Liver (tissue), 8 donors: ENCODE measurements at regions not wholly inside any gene's neighbourhood (a gene's known extent, or its start where the extent isn't known, plus 50 kb on each side); places are given as distances from the start of the nearest gene placed in this dataset.

Source experiments
- DNase-seq: peaks from one replicate; pipeline ENCODE4 v3.0.0-alpha.2; 2017; ENCODE audit warnings: low spot score
- H3K27ac ChIP-seq, 2 donors: one replicate each; pipeline ENCODE4 v1.7.0; 2013; ENCODE audit warnings: inconsistent platforms in 2 of 2, low read length in 2 of 2, control low read depth in 1 of 2, low read depth in 1 of 2, mild to moderate bottlenecking in 1 of 2
- H3K27me3 ChIP-seq, 4 donors: one replicate each; pipeline versions ENCODE4 v1.6.1 to v1.7.0; 2013; ENCODE audit warnings: low read length in 3 of 4, inconsistent platforms in 1 of 4, mild to moderate bottlenecking in 1 of 4, moderate library complexity in 1 of 4; ENCODE audit not compliant: control insufficient read depth in 4 of 4, insufficient read depth in 4 of 4
- H3K36me3 ChIP-seq, 4 donors: one replicate each; pipeline versions ENCODE4 v1.6.1 to v1.7.0; 2013; ENCODE audit warnings: low read length in 3 of 4, mild to moderate bottlenecking in 3 of 4, low read depth in 1 of 4, moderate library complexity in 1 of 4; ENCODE audit not compliant: control insufficient read depth in 4 of 4, insufficient read depth in 3 of 4
- H3K4me1 ChIP-seq, 4 donors: one replicate each; pipeline versions ENCODE4 v1.6.1 to v1.7.0; 2013; ENCODE audit warnings: low read length in 3 of 4, mild to moderate bottlenecking in 3 of 4, moderate library complexity in 1 of 4; ENCODE audit not compliant: control insufficient read depth in 4 of 4, insufficient read depth in 4 of 4
- H3K4me3 ChIP-seq, 3 donors: one replicate each; pipeline versions ENCODE4 v1.6.1 to v1.7.0; 2013; ENCODE audit warnings: low read length in 3 of 3, control low read depth in 1 of 3, low read depth in 1 of 3, mild to moderate bottlenecking in 1 of 3
- H3K9ac ChIP-seq, 2 donors: one replicate each; pipeline ENCODE4 v1.7.0; 2013; ENCODE audit warnings: low read length in 2 of 2, mild to moderate bottlenecking in 2 of 2, moderate library complexity in 2 of 2, control low read depth in 1 of 2, low read depth in 1 of 2
- H3K9me3 ChIP-seq, 4 donors: one replicate each; pipeline versions ENCODE4 v1.6.1 to v1.7.0; 2013; ENCODE audit warnings: low read length in 3 of 4; ENCODE audit not compliant: control insufficient read depth in 4 of 4
- EGR1 ChIP-seq, 2 donors: IDR thresholded peaks; 2 replicates each; pipeline ENCODE4 v1.6.1; 2016 to 2018; ENCODE audit warnings: antibody characterized with exemption in 2 of 2, low read depth in 2 of 2
- FOXA1 ChIP-seq: IDR thresholded peaks from 2 replicates; pipeline ENCODE4 v1.6.1; 2016; ENCODE audit warnings: antibody characterized with exemption
- FOXA2 ChIP-seq: IDR thresholded peaks from 2 replicates; pipeline ENCODE4 v1.6.1; 2016; ENCODE audit warnings: antibody characterized with exemption
- GABPA ChIP-seq, 2 donors: IDR thresholded peaks in 1 of 2; conservative IDR thresholded peaks in 1 of 2; 2 replicates each; pipeline ENCODE4 v1.6.1; 2016; ENCODE audit warnings: antibody characterized with exemption in 2 of 2, mild to moderate bottlenecking in 1 of 2, moderate library complexity in 1 of 2
- HNF4A ChIP-seq, 2 donors: conservative IDR thresholded peaks; 2 replicates each; pipeline ENCODE4 v1.6.1; 2016; ENCODE audit warnings: antibody characterized with exemption in 2 of 2, mild to moderate bottlenecking in 2 of 2
- HNF4G ChIP-seq: IDR thresholded peaks from 2 replicates; pipeline ENCODE4 v1.6.1; 2016; ENCODE audit warnings: antibody characterized with exemption
- JUND ChIP-seq, 2 donors: IDR thresholded peaks; 2 replicates each; pipeline ENCODE4 v1.6.1; 2016; ENCODE audit warnings: antibody characterized with exemption in 2 of 2
- NR2F2 ChIP-seq: IDR thresholded peaks from 2 replicates; pipeline ENCODE4 v1.6.1; 2016; ENCODE audit warnings: antibody characterized with exemption
- RAD21 ChIP-seq, 2 donors: IDR thresholded peaks; 2 replicates each; pipeline ENCODE4 v1.6.1; 2016; ENCODE audit warnings: antibody characterized with exemption in 2 of 2, mild to moderate bottlenecking in 2 of 2
- RXRA ChIP-seq, 2 donors: IDR thresholded peaks; 2 replicates each; pipeline ENCODE4 v1.6.1; 2017 to 2018; ENCODE audit warnings: antibody characterized with exemption in 2 of 2, mild to moderate bottlenecking in 1 of 2
- SP1 ChIP-seq: IDR thresholded peaks from 2 replicates; pipeline ENCODE4 v1.6.1; 2018; ENCODE audit warnings: antibody characterized with exemption, mild to moderate bottlenecking
- TAF1 ChIP-seq: conservative IDR thresholded peaks from 2 replicates; pipeline ENCODE4 v1.6.1; 2016; ENCODE audit warnings: antibody characterized with exemption, mild to moderate bottlenecking
- YY1 ChIP-seq: IDR thresholded peaks from 2 replicates; pipeline ENCODE4 v1.6.1; 2016; ENCODE audit warnings: antibody characterized with exemption, mild to moderate bottlenecking
- WGBS: extraction: QIAGEN DNeasy Blood & Tissue Kit; methylation state at CpG from one replicate; pipeline ENCODE4 v1.1.7; 2013; 5-methylcytosine and 5-hydroxymethylcytosine counted together
- TF ChIP-seq, protein P1 (sequence below): IDR thresholded peaks from 2 replicates; pipeline ENCODE4 v1.6.1; 2016; ENCODE audit warnings: antibody characterized with exemption
- TF ChIP-seq, protein P2 (sequence below): IDR thresholded peaks from 2 replicates; pipeline ENCODE4 v1.6.1; 2016; ENCODE audit warnings: antibody characterized with exemption
- TF ChIP-seq, protein P3 (sequence below): IDR thresholded peaks from 2 replicates; pipeline ENCODE4 v1.6.1; 2016; ENCODE audit warnings: antibody characterized with exemption, mild to moderate bottlenecking
- TF ChIP-seq, protein P4 (sequence below): fragments of 150-350 bp; IDR thresholded peaks from 2 replicates; pipeline ENCODE4 v1.5.1; 2017; ENCODE audit warnings: improper control_type of control experiment, low read depth, low read length; ENCODE audit not compliant: missing input control
- TF ChIP-seq, protein P5 (sequence below): IDR thresholded peaks from 2 replicates; pipeline ENCODE4 v1.6.1; 2016; ENCODE audit warnings: antibody characterized with exemption
- donor health status: healthy.
- donor health status: healthy.
- donor health status: healthy.
- donor health status: healthy.
- donor health status: healthy.

DNA sequence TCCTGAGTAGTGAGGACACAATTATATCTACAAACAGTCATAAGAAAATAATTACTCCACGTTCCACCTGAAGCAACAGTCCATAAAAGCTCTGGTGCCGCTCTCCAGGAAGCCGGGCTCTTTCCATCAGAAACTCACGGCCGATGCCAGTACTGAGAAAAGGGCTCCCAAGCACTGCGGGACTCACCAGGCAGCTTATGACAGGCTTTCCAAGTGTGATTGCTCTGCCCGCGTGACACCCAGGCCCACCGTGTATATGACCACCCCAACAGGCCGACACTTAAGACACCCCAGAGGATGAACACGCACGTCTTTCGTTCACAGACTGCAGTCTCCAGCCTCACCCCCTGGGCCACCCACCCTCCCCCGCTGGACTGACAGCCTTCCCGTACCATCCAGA, 199.0 kb downstream of the UQCRFS1 start:
- Histone ChIP-seq H3K4me3 (no peak overlapping the region), H3K36me3 (no peaks in the 10 kb centered on the region), H3K27ac (no peak overlapping the region), H3K27me3 (no peaks in the 10 kb centered on the region), H3K9me3 (no peaks in the 10 kb centered on the region), H3K4me1 (no peaks in the 10 kb centered on the region), H3K9ac (no peak overlapping the region)
- TF ChIP-seq RXRA (IDR thresholded peaks at IDR 0.05) (no peak), EGR1 (IDR thresholded peaks at IDR 0.05; ENCODE audit: low read depth in 2 of 2) (no peak), SP1 (no peak), YY1 (no peak), FOXA1 (no peak), HNF4A (conservative IDR thresholded peaks at IDR 0.05) (no peak), NR2F2 (no peak), RAD21 (IDR thresholded peaks at IDR 0.05) (no peak), FOXA2 (no peak), TAF1 (no peak), GABPA (IDR thresholded peaks at IDR 0.05 in 1 of 2, conservative IDR thresholded peaks at IDR 0.05 in 1 of 2) (no peak), JUND (IDR thresholded peaks at IDR 0.05) (no peak), HNF4G (no peak)
- TF ChIP-seq, protein P1, sequence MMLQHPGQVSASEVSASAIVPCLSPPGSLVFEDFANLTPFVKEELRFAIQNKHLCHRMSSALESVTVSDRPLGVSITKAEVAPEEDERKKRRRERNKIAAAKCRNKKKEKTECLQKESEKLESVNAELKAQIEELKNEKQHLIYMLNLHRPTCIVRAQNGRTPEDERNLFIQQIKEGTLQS, result no peak
- TF ChIP-seq, protein P2, sequence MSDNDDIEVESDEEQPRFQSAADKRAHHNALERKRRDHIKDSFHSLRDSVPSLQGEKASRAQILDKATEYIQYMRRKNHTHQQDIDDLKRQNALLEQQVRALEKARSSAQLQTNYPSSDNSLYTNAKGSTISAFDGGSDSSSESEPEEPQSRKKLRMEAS, result no peak
- TF ChIP-seq, protein P3, sequence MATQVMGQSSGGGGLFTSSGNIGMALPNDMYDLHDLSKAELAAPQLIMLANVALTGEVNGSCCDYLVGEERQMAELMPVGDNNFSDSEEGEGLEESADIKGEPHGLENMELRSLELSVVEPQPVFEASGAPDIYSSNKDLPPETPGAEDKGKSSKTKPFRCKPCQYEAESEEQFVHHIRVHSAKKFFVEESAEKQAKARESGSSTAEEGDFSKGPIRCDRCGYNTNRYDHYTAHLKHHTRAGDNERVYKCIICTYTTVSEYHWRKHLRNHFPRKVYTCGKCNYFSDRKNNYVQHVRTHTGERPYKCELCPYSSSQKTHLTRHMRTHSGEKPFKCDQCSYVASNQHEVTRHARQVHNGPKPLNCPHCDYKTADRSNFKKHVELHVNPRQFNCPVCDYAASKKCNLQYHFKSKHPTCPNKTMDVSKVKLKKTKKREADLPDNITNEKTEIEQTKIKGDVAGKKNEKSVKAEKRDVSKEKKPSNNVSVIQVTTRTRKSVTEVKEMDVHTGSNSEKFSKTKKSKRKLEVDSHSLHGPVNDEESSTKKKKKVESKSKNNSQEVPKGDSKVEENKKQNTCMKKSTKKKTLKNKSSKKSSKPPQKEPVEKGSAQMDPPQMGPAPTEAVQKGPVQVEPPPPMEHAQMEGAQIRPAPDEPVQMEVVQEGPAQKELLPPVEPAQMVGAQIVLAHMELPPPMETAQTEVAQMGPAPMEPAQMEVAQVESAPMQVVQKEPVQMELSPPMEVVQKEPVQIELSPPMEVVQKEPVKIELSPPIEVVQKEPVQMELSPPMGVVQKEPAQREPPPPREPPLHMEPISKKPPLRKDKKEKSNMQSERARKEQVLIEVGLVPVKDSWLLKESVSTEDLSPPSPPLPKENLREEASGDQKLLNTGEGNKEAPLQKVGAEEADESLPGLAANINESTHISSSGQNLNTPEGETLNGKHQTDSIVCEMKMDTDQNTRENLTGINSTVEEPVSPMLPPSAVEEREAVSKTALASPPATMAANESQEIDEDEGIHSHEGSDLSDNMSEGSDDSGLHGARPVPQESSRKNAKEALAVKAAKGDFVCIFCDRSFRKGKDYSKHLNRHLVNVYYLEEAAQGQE, result no peak
- TF ChIP-seq, protein P4, sequence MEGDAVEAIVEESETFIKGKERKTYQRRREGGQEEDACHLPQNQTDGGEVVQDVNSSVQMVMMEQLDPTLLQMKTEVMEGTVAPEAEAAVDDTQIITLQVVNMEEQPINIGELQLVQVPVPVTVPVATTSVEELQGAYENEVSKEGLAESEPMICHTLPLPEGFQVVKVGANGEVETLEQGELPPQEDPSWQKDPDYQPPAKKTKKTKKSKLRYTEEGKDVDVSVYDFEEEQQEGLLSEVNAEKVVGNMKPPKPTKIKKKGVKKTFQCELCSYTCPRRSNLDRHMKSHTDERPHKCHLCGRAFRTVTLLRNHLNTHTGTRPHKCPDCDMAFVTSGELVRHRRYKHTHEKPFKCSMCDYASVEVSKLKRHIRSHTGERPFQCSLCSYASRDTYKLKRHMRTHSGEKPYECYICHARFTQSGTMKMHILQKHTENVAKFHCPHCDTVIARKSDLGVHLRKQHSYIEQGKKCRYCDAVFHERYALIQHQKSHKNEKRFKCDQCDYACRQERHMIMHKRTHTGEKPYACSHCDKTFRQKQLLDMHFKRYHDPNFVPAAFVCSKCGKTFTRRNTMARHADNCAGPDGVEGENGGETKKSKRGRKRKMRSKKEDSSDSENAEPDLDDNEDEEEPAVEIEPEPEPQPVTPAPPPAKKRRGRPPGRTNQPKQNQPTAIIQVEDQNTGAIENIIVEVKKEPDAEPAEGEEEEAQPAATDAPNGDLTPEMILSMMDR, result no peak
- TF ChIP-seq, protein P5, sequence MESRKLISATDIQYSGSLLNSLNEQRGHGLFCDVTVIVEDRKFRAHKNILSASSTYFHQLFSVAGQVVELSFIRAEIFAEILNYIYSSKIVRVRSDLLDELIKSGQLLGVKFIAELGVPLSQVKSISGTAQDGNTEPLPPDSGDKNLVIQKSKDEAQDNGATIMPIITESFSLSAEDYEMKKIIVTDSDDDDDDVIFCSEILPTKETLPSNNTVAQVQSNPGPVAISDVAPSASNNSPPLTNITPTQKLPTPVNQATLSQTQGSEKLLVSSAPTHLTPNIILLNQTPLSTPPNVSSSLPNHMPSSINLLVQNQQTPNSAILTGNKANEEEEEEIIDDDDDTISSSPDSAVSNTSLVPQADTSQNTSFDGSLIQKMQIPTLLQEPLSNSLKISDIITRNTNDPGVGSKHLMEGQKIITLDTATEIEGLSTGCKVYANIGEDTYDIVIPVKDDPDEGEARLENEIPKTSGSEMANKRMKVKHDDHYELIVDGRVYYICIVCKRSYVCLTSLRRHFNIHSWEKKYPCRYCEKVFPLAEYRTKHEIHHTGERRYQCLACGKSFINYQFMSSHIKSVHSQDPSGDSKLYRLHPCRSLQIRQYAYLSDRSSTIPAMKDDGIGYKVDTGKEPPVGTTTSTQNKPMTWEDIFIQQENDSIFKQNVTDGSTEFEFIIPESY, result no peak
- whole genome bisulfite sequencing, result 79% methylated on average over 15 of the region's 15 CpGs
- DNase-seq, result no peak
